ENCODE measurements at regions not wholly inside any gene's neighbourhood (a gene's known extent, or its start where the extent isn't known, plus 50 kb on each side); places are given as distances from the start of the nearest gene placed in this dataset.

DNA sequence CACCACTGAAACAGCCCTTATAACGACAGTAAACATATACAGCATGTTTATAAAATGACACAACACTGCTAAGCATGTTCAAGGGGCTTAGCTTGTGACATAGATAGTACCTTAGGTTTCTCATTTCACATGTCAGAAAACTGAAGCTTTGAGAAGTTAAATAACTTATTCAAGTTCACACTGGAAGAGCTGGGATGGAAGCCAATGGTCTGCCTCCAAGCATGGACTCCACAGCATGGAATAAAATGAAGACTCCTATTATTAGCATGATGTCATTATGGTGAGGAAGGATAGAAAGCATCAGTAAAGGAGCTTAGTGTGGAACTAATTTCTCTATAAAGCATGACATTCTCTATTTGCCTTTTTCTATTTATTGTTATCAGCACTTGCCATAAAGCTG, 316.7 kb downstream of the PLK2 start:
- no peak for TF ChIP-seq SUZ12 (IDR thresholded peaks at IDR 0.05)
- TF ChIP-seq FOXM1 (IDR thresholded peaks at IDR 0.05; ENCODE audit: borderline replicate concordance), result no peak
- no peak for TF ChIP-seq TARDBP (IDR thresholded peaks at IDR 0.05)
